HG03095 (cell line): ENCODE measurements at regions not wholly inside any gene's neighbourhood (a gene's known extent, or its start where the extent isn't known, plus 50 kb on each side); places are given as distances from the start of the nearest gene placed in this dataset.
"Not testable (repeated sequence)": the region's sequence is repeated elsewhere in the genome, so short reads cannot be mapped to it uniquely, and the experiment has no call there.

ENCODE experiments used
- ATAC-seq: cut with Tn5 transposase; IDR thresholded peaks from one replicate; pipeline ENCODE4 v1.9.1; 2021; ENCODE audit warnings: moderate library complexity; ENCODE audit not compliant: unreplicated experiment

DNA sequence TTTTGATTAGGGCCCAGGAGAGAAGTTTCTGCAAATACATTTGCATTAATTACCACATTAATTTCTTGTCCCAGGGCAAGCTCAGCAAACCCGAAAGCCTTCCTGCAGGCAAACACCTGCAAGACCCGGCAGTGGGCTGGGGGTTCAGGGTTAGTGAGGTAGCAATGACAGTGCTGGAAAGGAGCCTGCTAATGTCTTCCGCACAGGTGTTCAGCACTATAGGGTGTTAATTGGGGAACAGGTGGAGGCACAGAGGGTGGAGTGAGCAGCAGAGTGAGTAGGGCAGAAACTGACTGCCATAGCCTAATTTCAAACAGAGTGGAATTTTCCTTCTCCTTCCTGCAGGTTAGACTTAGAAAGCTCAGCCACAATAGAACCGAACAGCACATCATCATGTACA lies 50.9 kb upstream of the UBASH3B start:
- ATAC-seq = no peak

DNA sequence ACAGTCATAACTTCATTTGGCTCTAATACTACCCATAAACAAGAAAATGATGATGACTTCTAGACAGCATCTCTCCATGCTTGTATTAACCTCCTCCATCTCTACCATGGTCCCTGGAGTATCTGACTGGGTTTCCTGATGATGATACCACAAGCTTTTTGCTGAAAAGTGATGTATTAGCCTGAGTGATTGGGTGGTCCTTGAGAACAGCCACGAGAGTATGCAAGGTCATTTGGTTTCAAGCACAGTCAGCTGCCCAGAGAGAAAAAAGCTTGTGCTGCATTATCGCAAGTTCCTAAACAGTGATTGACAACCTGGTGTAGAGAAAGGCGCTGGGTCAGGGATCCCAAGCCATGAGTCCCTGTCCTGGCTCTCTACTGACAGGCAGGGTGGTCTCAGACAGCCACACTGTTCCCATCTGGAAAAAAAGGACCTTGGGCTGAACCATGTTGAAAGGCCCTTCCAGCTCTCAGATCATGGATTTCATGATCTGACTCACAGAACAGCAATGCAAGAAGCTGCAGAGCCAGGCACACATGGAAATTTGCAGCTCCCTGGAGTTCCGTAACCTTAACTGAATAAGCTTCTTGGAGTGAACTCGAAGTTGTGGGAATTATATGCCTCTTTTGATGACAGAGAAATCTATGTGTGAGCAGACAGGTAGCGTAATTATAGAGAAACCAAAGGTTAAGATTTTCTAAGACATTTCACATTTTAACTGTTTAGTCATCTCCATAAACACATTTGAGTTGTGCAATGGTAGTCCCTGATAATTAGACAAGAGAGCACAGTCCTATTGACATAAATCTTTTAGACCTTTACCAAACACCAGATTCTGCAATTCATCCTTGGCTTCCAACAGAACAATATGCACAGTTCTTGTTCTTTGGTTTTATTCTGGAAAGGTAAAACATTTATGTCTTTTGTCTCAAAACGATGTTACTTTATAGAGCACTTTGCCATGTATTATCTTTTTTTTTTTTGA lies 54.1 kb upstream of the UBASH3B start:
- ATAC-seq = no peak

DNA sequence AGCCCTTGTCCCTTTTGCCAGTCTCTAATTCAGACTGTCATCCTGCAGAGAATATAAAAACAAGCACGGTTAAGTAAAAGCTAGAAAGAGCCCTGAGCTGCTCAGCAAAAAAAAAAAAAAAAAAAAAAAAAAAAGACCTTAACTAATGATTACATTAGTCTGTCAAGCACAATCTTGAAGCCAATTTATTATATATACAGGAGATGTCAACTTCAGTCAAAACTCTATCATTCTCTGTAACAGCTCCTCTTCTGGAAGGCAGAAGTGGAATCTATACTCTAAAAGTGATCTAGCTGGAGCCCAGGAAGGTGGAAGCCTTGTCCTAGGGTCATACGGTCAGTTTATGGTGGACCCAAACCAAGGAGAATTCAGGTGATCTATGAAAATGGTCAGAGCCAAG lies 55.2 kb upstream of the UBASH3B start:
- ATAC-seq = no peak

DNA sequence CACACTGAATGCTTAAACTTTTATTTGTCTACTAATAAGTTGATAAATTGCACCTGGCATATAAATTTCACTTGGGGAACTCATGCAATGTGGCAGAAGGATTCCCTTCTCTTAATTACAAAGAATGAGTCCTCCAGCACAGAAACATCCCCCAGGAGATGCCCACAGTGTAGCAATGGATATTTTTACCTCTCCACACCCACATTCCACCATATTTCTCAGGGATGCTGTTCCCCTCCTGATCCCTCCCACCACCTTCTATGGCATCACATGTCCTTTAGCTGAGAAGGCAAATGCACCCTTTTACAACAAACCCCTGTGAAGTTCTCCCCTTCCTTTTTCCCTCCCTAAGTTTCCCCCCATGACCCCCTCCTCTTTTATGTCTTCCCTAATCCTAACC lies 56.1 kb upstream of the UBASH3B start:
- ATAC-seq = no peak

DNA sequence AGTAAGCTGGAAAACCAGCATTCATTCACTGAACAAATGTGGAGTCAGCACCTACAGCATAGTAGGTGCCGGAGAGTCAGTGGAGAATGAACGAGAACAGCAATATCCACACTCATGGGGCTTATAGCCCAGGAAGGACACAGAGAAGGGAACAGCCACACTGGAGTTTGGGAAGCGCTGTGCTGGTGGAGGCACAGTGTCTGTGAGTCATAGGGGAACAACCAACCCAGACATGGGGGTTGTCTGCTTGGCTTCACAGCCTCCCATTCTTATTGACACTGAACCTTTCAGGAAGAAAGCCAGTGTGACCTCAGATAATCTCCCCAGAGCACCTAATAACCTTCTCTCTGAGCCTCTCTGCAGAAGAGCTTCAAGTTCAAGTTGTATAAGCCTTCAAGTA lies 56.6 kb upstream of the UBASH3B start:
- no peak for ATAC-seq

DNA sequence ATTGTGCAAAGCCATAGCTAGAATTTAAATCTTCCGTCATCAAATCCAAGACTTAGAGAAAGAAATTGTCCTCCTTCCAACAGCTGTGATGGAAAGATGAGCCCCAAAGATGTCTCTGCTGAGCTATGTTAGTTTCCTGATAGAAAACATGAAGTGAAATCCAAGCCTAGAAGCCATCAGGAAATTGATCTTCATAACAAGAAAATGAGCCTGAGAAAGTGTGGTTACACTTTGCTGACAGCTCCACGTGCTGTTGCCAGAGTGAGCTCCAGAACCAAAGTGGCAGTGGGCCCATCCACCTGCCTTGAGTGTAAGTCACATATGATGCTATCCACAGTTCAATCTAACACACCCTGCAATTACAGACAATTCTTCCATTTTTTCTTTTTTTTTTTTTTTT lies 58.0 kb upstream of the UBASH3B start:
- ATAC-seq = no peak

DNA sequence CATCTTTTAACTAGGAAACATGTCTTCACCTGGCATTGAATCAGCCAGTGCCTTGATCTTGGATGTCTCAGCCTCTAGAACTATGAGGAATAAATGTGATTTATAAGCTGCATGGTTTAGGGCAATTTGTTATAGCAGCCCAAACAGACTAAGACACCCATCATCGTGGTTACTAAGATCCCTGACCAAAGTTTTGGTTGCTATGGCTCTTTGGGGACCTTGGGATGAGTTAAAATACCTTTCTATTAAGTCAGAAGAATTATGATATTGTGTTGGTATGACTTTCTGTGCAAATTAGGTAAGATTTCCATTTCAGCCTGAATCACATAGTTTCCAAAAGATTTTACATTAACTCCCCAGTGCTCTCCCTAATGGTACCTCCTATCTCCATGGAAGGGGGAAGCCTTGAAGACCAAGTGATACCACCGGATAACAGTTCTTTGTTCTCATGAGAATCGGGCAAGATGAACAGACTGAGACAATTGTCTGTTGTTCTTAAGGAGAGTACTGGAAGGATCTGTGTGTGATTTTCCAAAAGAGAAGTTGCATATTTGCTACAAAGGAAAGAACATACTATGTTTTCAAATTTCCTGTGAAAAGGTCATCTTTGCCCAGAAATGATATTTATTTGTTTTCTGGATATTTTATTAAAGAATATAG lies 60.4 kb upstream of the UBASH3B start:
- ATAC-seq = no peak

DNA sequence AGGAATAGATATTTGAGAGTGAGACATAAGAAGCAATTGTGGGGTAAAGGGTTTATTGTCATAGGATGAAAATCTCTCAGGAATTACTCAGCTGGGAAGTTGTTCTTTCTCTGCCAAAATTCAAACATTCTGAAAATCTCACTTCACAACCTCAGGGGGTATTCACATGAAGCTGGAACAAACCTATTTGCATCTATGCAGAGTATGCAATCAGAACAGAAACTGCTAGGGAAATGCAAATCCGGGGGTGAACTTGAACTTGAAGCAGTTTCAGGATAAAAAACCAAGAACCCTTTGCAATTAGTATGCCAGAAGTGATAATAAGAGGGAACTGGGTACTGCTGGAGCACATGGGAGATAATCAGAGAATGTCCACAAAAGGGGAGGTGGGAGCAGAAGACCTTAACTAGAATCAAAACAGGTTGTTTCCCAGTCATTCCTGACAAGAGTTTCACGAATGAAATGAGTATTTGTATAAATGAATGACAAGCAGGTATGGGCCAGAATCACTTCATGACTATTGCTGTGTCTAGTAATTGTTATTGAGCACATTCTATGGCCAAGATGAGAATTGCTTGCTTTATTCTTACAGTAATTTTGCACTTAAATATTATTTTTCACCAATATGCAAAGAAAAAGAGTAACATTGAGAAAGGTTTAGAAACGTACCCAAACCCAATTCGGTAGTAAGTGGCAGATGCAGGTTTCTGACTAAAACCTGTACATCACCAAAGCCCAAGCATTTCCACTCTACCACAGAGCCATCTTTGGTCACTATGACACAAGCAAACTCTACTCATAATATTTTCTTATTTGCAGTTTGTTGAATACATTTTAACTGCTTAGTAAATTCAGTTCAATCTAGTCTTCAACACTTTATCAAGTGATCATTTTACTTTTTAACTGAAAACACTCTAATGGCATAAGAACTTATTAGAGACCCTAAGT lies 61.8 kb upstream of the UBASH3B start:
- no peak for ATAC-seq

DNA sequence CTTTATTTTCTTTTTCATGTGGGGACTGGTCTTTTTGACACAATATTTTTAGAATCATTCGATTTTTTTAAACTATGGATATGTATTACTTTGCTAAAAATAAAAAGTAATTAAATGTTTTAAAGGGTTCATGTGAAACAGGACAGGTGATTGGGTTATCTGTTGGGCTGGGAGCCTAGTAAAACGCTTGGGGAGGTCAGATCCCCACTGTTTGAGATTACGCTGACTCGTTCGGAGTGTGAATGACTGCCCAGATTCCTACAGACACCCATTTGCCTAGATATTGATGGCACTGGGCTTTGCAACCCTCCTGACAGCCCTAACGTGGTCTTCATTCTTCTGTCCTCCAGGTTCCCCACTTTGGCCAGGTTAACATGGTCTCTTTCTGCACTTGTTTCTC lies 62.9 kb upstream of the UBASH3B start:
- no peak for ATAC-seq

DNA sequence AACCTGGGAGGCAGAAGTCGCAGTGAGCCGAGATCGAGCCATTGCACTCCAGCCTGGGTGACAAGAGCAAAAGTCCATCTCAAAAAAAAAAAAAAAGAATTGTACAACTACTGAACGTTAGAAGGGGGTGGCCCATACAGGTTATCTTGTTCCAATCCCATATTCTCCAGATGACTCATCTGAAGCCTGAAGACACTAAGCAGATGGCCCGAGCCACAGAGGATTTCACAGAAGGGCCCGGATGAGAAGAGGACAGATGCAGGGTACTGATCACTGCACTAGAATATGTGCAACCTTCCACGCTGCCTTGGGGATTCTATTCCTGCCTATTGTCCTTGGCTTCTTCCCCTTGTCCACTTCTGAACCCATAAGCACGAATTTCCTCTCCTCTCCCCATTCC lies 70.9 kb upstream of the UBASH3B start:
- no peak for ATAC-seq

DNA sequence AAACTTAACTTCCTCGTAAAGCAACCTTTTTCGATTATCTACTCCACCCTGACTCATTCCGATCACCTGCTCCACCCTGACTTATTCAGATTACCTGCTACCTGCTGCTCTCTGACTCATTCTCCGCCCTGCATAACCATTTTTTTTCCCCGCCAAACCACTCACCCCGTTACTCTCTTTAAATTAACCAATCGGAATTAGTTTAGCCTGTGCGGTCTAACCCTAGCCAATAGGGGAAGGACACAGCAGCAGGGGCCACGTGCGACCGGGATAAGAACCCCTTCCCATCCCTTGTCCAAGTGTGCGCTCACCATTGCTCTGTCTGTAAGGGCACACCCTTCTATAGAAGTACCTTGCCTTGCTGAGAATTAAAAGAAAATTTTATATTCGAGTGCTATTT lies 75.5 kb upstream of the UBASH3B start:
- not testable (repeated sequence) for ATAC-seq

DNA sequence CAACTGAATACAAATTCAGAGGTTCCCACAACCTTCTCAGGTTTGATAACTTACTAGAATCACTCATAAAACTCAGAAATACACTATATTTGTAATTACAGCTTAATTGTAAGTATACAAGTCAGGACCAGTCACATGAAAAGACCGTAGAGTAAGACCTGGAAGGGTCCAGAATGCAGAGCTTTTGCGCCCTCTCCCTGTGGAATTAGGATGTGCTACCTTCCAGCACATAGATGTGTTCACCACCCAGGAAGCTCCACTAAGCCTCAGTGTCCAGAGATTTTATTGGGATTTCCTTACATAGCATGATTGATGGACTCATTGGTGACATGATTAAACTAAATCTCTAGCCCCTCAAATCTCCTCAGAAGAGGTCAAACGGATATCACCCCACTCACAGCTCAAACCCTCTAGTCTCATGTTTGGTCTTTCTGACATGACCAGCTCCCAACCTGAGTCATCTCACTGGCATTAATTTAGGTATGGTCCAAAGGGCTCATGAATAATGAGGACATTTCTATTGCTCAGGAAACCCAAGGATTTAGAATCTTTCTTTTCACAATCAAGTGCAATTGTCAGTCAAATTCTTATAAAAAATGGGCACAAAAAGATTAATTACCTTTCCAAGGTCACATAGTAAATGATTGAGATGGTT lies 77.2 kb upstream of the UBASH3B start:
- no peak for ATAC-seq

DNA sequence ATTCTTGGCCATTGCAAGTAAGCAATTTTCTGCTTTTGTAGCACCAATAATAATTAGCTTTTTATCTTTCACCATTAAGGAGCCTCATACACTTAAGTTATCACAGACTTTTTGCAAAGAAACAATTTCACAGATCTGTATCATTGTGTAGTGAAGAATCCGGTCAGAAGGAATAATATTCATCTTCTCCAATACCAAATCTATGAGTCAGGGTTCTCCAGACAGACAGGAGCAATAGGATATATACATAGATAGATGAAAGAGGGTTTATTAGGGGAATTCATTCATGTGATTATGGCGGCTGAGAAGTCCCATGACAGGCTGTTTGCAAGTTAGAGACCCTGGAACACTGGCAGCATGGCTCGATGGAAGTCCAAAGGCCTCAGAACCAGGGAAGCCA lies 82.9 kb upstream of the UBASH3B start:
- ATAC-seq = no peak

DNA sequence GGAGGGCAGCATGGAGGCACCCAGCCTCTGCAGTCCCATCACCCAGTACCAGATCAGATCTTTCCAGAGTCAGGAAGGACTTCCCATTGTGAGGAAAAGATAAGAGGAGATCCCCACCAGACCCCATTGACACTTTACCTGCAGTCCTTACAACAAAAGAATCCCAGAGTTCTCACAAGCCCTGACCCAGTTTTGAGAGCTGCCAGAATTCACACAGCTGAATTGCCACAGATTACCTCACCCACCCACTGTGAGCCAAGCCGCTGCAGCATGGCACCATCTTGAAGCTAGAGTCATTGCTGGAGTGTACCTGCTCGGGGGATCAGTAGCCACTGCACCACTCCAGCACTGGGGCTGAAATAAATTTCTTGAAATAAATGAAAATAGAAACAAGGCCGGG lies 91.8 kb upstream of the UBASH3B start:
- ATAC-seq = no peak

DNA sequence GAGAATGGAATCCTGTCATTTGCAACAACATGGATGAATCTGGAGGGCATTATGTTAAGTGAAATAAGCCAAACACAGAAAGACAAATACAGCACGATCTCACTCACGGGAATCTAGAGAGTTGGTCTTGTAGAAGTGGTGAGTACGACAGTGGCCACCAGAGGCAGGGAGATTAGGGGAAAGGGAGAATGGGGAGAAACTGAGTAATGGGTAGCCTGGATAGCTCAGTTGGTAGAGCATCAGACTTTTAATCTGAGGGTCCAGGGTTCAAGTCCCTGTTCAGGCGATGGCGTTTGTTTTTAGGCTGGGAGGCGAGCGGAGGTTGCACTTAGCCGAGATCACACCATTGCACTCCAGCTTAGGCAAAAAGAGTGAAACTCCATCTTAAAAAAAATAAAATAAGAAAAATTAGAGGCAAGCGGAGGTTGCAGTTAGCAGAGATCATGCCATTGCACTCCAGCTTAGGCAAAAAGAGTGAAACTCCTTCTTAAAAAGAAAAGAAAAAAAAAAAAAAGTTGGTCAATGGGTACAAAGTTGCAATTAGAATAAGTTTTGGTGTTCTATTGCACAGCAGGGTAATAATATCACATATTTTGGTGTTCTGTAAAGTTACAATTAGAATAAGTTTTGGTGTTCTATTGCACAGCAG lies 95.7 kb upstream of the UBASH3B start:
- ATAC-seq = no peak

DNA sequence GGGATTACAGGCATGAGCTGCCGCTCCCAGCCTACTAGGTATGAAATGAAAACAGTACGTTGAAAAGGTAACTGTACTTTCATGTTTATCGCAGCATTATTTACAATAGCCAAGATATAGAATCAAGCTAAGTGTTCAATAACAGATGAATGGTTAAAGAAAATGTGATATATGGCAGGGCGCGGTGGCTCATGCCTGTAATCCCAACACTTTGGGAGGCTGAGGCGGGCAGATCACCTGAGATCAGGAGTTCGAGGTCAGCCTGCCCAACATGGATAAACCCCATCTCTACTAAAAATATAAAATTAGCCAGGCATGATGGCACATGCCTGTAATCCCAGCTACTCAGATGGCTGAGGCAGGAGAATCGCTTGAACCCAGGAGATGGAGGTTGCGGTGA lies 96.3 kb upstream of the UBASH3B start:
- not testable (repeated sequence) for ATAC-seq

DNA sequence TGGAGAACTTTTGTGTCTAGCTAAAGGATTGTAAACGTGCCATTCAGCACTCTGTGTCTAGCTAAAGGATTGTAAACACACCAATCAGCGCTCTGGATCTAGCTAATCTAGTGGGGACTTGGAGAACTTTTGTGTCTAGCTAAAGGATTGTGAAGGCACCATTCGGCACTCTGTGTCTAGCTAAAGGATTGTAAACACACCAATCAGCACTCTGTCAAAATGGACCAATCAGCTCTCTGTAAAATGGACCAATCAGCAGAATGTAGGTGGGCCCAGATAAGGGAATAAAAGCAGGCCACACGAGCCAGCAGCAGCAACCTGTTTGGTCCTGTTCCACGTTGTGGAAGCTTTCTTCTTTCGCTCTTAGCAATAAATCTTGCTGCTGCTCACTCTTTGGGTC lies 98.4 kb upstream of the UBASH3B start:
- not testable (repeated sequence) for ATAC-seq

DNA sequence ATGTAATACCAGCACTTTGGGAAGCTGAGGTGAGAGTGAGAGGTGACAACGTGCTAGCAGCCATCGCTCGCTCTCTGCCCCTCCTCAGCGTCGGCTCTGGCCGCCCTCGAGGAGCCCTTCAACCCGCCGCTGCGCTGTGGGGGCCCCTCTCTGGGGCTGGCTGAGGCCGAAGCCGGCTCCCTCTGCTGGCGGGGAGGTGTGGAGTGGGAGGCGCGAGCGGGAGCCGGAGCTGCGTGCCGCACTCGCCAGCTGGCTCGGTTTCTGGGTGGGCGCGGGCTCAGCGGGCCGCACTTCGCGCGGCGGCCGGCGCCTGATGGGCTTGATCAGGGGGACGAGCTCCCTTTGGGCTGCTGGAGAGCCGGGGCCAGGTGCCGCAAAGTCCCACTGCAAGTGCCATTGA lies 98.9 kb upstream of the UBASH3B start:
- no peak for ATAC-seq

DNA sequence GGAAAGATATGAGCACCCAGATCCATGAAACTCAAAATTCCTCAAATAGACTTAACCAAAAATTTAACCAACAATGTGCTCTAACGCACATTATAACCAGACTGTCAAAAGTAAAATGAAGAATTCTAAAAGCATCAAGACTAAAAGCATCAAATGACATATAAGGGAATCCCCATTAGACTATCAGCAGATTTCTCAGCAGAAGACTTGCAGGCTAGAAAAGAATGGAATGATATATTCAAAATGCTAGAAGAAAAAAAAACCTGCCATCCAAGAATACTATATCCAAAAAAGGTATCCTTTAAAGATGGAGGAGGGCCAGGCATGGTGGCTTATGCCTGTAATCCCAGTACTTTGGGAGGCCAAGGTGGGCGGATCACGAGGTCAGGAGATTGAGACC lies 117.5 kb upstream of the UBASH3B start:
- ATAC-seq = no peak

DNA sequence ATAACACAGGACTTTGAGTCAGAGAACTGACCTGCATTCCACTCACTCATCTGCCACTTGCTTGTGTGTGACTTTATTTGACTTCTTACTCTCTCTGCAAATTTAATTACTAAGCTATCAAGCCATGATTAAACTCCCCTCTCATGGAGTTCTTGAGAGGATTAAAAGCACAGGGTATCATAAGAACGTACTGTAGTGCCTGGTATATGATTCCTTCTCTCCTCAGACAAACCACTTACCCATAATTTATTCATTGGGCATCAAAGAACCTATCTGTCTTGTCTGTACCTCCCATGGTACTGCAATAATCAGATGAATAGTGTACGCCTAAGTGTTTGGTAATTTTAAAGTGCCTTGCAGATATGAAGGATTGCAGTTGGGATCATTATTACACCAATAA lies 130.6 kb upstream of the UBASH3B start:
- no peak for ATAC-seq
